Natural killer cell (primary cell): ENCODE measurements at regions not wholly inside any gene's neighbourhood (a gene's known extent, or its start where the extent isn't known, plus 50 kb on each side); places are given as distances from the start of the nearest gene placed in this dataset.

Experiments
- ATAC-seq, 3 donors: fragments of 150-1000 bp in 2 of 3; fragments of 200-7000 bp in 1 of 3; cut with Tn5 transposase; 1 replicate in 1 of 3; 2 replicates in 2 of 3; pipeline ENCODE4 v1.10.0; 2021; ENCODE audit warnings: mild to moderate bottlenecking in 2 of 3, moderate library complexity in 2 of 3
- DNase-seq, 2 donors: peaks; one replicate each; pipeline versions ENCODE4 v3.0.0 to v3.0.0-alpha.2; 2013 to 2021; ENCODE audit warnings: mixed read lengths in 1 of 2
- H3K27ac ChIP-seq: one replicate; pipeline ENCODE4 v1.5.1; 2013; ENCODE audit warnings: mild to moderate bottlenecking, low read length
- H3K27me3 ChIP-seq: one replicate; pipeline ENCODE4 v1.6.1; 2013; ENCODE audit warnings: low read length; ENCODE audit not compliant: control insufficient read depth, insufficient read depth
- H3K36me3 ChIP-seq: one replicate; pipeline ENCODE4 v1.6.1; 2013; ENCODE audit warnings: low read length; ENCODE audit not compliant: control insufficient read depth, insufficient read depth
- H3K4me1 ChIP-seq: one replicate; pipeline ENCODE4 v1.6.1; 2013; ENCODE audit warnings: low read length; ENCODE audit not compliant: control insufficient read depth, insufficient read depth
- H3K4me3 ChIP-seq: one replicate; pipeline ENCODE4 v1.5.1; 2013; ENCODE audit warnings: low read length
- H3K9me3 ChIP-seq: one replicate; pipeline ENCODE4 v1.6.1; 2013; ENCODE audit warnings: low read length; ENCODE audit not compliant: control insufficient read depth, insufficient read depth
- H3K27ac Mint-ChIP-seq, 2 donors: one replicate each; pipeline ENCODE4 v1.8.0; 2022; ENCODE audit warnings: mild to moderate bottlenecking in 2 of 2, mixed read lengths in 2 of 2, moderate library complexity in 1 of 2
- H3K27me3 Mint-ChIP-seq, 2 donors: one replicate each; pipeline ENCODE4 v1.8.0; 2022; ENCODE audit warnings: low read depth in 2 of 2, mixed read lengths in 2 of 2
- H3K36me3 Mint-ChIP-seq: one replicate; pipeline ENCODE4 v1.8.0; 2022; ENCODE audit warnings: mixed read lengths
- H3K4me1 Mint-ChIP-seq, 2 donors: one replicate each; pipeline ENCODE4 v1.8.0; 2022; ENCODE audit warnings: mixed read lengths in 2 of 2
- H3K4me3 Mint-ChIP-seq: one replicate; pipeline ENCODE4 v1.8.0; 2022; ENCODE audit warnings: mild to moderate bottlenecking, moderate library complexity, mixed read lengths
- H3K9me3 Mint-ChIP-seq, 2 donors: one replicate each; pipeline ENCODE4 v1.8.0; 2022; ENCODE audit warnings: mixed read lengths in 2 of 2
- WGBS: methylation state at CpG from one replicate; pipeline ENCODE4 v1.1.7; 2013; ENCODE audit warnings: missing lambda C conversion rate; ENCODE audit not compliant: insufficient coverage; 5-methylcytosine and 5-hydroxymethylcytosine counted together
- intact Hi-C: fragments of 100-400 bp; cut with micrococcal nuclease; formaldehyde crosslinking; loops from one replicate; pipeline ENCODE4 v1.14.2; 2022
- TF ChIP-seq, protein P1 (sequence below): fragments of 200-600 bp; IDR thresholded peaks from one replicate; pipeline ENCODE4 v1.8.0; 2022; ENCODE audit warnings: antibody characterized with exemption

DNA sequence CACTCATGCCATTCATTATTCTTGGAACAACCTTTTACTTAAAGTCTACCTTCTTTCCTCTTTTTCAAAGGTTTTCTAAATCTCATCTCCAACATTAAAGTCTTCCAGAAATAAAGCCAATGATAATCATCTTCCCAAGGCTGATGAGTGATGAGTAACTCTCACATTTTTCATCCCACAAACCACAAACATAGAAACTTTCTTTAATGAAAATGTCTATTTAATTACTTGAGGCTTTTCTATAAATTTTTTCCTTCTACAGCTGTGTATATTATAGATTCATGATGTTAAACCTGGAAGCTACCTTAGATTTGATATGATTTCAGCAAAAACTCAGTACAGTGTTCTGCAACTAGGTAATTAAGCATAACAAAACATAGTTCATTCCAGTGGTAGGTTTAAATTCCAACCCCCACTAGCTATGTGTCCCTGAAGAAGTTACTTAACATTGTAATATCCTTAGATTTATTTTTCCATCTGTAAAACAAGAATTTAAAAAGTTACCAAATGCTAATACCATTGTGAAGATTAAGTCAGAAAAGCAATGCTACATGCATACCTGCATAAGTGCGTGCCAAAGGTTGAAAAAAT lies 845.4 kb downstream of the KCNA4 start:
- H3K36me3 Mint-ChIP-seq, result no peaks in the 10 kb centered on the region
- peaks cover 13 to 19% of the 10 kb centered on the region in 2 donors for H3K9me3 Mint-ChIP-seq
- TF ChIP-seq, protein P1, sequence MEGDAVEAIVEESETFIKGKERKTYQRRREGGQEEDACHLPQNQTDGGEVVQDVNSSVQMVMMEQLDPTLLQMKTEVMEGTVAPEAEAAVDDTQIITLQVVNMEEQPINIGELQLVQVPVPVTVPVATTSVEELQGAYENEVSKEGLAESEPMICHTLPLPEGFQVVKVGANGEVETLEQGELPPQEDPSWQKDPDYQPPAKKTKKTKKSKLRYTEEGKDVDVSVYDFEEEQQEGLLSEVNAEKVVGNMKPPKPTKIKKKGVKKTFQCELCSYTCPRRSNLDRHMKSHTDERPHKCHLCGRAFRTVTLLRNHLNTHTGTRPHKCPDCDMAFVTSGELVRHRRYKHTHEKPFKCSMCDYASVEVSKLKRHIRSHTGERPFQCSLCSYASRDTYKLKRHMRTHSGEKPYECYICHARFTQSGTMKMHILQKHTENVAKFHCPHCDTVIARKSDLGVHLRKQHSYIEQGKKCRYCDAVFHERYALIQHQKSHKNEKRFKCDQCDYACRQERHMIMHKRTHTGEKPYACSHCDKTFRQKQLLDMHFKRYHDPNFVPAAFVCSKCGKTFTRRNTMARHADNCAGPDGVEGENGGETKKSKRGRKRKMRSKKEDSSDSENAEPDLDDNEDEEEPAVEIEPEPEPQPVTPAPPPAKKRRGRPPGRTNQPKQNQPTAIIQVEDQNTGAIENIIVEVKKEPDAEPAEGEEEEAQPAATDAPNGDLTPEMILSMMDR, result no peak
- Histone ChIP-seq H3K4me3 (no peak overlapping the region), H3K27me3 (no peaks in the 10 kb centered on the region), H3K4me1 (no peaks in the 10 kb centered on the region), H3K36me3 (no peaks in the 10 kb centered on the region), H3K9me3 (no peaks in the 10 kb centered on the region), H3K27ac (no peak overlapping the region)
- no peak overlapping the region for H3K4me3 Mint-ChIP-seq
- ATAC-seq, result no peak
- H3K4me1 Mint-ChIP-seq, result no peaks in the 10 kb centered on the region
- intact Hi-C loops, result no loop called here
- no peaks in the 10 kb centered on the region for H3K27me3 Mint-ChIP-seq
- H3K27ac Mint-ChIP-seq, result no peak overlapping the region
- 71% methylated on average over 1 of the region's 1 CpG for WGBS
- DNase-seq, result no peak

DNA sequence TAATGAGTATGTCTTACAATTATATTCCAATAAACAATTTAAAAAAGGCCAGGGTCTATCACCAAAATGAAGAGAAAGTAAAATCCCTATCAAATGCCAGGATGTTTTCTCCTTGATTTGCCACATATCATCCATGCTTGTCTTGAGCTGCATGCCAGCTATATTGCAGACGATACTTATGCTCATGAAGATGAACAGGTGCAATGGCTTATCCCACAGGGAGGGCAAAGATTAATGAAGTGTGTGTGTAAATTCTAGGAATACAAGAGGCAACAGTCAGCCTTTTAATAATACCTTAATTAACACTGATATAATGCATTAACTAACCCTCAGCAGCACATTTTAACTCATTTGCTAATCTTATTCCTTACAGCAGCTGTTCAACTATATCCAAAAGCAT lies 850.5 kb downstream of the KCNA4 start:
- Histone ChIP-seq H3K27ac (no peak overlapping the region), H3K36me3 (no peaks in the 10 kb centered on the region), H3K4me3 (no peak overlapping the region), H3K27me3 (no peaks in the 10 kb centered on the region), H3K4me1 (no peaks in the 10 kb centered on the region), H3K9me3 (no peaks in the 10 kb centered on the region)
- TF ChIP-seq, protein P1, result no peak
- no peak for DNase-seq
- ATAC-seq, result no peak
- Mint-ChIP-seq H3K27ac (no peak overlapping the region), H3K9me3 (peaks cover 12 to 17% of the 10 kb centered on the region in 2 donors), H3K4me1 (no peaks in the 10 kb centered on the region), H3K36me3 (no peaks in the 10 kb centered on the region), H3K27me3 (no peaks in the 10 kb centered on the region), H3K4me3 (no peak overlapping the region)
- intact Hi-C loops, result no loop called here
- WGBS, result 100% methylated on average over 1 of the region's 1 CpG

DNA sequence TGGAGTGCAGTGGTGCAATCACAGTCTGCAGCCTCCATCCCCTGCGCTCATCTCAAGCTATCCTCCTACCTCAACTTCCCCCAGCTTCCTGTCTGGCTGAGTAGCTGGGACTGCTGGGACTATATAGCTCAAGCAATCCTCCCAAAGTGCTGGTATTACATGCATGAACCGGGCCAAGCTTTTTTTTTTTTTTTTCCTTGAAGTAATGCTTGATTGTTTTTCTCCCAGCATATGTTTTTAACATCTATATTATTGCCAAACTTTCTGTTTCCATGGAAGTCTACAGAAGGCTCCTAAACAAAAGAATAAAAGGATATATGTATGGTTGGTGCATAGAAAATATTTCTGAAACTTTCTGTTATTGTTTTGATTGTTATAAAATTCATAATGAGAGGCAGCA lies 853.6 kb downstream of the KCNA4 start:
- H3K27ac Mint-ChIP-seq, result no peak overlapping the region
- ATAC-seq (no peak), DNase-seq (no peak)
- peaks cover 12 to 16% of the 10 kb centered on the region in 2 donors for H3K9me3 Mint-ChIP-seq
- H3K4me3 Mint-ChIP-seq, result no peak overlapping the region
- TF ChIP-seq, protein P1, result no peak
- Histone ChIP-seq H3K27me3 (no peaks in the 10 kb centered on the region), H3K27ac (no peak overlapping the region), H3K36me3 (no peaks in the 10 kb centered on the region), H3K4me1 (no peaks in the 10 kb centered on the region), H3K4me3 (no peak overlapping the region), H3K9me3 (no peaks in the 10 kb centered on the region)
- WGBS, result 87% methylated on average over 2 of the region's 2 CpGs
- intact Hi-C loops, result no loop called here
- no peaks in the 10 kb centered on the region for H3K36me3 Mint-ChIP-seq
- no peaks in the 10 kb centered on the region for H3K27me3 Mint-ChIP-seq
- no peaks in the 10 kb centered on the region for H3K4me1 Mint-ChIP-seq

- DNase-seq, result no peak
- Histone ChIP-seq H3K36me3 (no peaks in the 10 kb centered on the region), H3K4me1 (no peaks in the 10 kb centered on the region), H3K9me3 (no peaks in the 10 kb centered on the region), H3K4me3 (no peak overlapping the region), H3K27me3 (no peaks in the 10 kb centered on the region), H3K27ac (no peak overlapping the region)
- no peak for ATAC-seq
- no peak overlapping the region for H3K4me3 Mint-ChIP-seq
- TF ChIP-seq, protein P1, result no peak
- H3K9me3 Mint-ChIP-seq, result peaks cover 12 to 14% of the 10 kb centered on the region in 2 donors
- H3K27ac Mint-ChIP-seq, result no peak overlapping the region
- no peaks in the 10 kb centered on the region for H3K36me3 Mint-ChIP-seq
- 72% methylated on average over 2 of the region's 2 CpGs for WGBS
- no peaks in the 10 kb centered on the region for H3K4me1 Mint-ChIP-seq
- no peaks in the 10 kb centered on the region for H3K27me3 Mint-ChIP-seq
- intact Hi-C loops, result no loop called here
These were observed 854.3 kb downstream of the KCNA4 start for GRCh38 chr11:29162491-29162890.
